GM19397 (cell line): ENCODE measurements at regions not wholly inside any gene's neighbourhood (a gene's known extent, or its start where the extent isn't known, plus 50 kb on each side); places are given as distances from the start of the nearest gene placed in this dataset.
"Not testable (repeated sequence)": the region's sequence is repeated elsewhere in the genome, so short reads cannot be mapped to it uniquely, and the experiment has no call there.

ENCODE experiments used
- ATAC-seq: cut with Tn5 transposase; IDR thresholded peaks from one replicate; pipeline ENCODE4 v1.9.1; 2021; ENCODE audit warnings: mild to moderate bottlenecking, moderate library complexity; ENCODE audit not compliant: unreplicated experiment

DNA sequence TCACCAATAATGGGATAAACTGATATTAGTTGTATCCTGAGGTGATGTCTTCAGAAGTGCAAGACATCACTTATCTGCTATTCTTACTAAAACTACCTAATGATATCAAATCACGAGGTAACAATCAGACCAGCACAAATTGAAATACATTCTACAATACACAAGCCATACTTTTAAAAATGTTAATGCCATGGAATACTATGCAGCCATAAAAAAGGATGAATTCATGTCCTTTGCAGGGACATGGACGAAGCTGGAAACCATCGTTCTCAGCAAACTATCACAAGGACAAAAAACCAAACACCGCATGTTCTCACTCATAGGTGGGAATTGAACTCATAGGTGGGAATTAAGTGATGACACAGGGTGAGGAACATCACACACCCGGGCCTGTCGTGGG is 129.3 kb downstream of the SST start:
- no peak for ATAC-seq

DNA sequence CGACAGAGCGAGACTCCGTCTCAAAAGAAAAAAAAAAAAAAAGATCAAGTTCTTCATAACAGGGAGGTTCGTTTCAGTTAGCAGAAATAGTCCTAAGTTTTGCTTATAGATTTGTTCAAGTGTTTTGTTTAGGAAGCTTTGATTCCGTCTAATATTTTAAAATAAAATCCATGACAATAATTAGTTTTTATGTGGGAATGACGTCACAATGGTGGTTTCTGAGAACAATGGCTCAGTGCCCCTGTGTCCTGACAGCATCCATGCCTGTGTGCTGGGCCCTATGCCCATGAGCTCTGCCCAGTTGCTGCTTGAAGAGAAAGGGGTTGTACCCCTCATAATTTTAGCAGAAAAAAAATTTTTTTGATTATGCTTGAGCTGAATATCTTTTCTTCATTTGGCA is 134.0 kb downstream of the SST start:
- ATAC-seq: no peak

DNA sequence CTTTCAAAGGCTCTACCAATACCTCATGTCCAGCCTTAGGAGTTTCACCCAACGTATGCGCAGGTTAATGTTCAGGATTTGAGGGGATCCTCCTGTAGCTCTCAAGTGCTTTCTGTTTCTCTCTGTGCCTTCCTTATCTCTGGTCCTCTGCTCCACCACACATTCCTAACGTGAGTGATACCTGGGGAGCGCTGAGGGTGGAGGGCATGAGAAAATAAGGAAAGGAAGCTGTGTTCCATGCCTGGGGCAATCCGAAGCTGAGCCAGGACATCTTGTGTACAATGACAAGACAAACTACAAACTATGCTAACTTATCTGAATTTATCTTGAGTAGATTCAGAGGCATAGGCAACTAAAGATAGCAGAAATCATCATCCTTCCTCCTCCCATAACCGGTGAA is 136.4 kb downstream of the SST start:
- no peak for ATAC-seq

DNA sequence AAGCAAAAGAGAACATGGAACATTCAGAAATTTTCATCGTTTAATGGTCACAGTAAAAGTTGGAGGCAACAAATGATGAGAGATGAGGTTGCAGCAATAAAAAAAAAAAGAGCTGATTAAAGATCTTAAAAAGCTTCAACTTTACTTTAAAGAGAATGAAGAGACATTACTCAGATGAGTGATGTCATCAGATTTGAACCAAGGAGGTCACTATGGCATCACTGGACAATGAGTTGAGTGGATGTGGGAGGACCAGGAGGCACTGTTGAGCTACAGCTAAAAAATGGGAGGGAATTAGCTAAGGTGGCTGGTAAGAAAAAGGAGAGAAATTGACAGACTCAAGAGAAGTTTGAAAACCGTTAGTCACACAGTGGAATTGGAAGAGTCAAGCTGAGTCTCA is 138.4 kb downstream of the SST start:
- ATAC-seq: no peak

DNA sequence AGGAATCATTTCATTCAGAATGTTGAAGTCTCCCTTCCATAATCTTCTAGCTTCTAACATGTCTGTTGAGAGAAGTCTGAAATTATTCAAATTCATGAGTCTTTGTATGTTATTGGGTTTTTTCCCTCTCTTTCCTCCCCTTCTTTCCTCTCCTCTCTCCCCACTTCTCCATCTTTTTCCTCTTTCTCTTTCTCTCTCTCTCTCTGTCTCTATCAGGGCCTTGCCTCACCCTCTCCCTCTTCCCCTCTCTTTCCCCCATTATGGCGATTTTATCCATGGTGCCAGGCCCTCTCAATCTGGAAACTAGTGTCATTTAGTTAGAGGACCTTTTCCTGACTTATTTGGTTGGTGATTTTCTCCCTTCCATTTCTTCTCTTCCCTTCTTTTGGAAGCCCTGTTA is 147.3 kb downstream of the SST start:
- ATAC-seq: no peak

DNA sequence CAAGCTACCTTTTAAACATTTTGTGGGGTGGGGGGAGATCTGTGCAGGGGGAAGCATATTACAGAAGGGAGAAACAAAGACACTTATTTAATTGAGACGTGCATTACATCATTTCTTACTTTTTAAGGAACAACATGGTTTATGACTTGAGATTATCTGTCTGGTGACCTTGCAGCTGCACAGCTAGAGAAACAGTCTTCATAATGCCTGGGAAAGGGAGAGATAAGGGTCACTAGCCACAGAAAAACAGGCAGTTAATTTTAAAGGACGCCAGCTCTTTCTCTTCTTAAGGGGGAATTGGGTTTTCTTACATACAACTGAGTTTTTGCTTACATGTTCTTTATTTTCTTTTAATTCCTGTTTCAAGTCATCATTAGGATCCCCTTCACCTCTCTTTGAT is 147.9 kb downstream of the SST start:
- no peak for ATAC-seq

DNA sequence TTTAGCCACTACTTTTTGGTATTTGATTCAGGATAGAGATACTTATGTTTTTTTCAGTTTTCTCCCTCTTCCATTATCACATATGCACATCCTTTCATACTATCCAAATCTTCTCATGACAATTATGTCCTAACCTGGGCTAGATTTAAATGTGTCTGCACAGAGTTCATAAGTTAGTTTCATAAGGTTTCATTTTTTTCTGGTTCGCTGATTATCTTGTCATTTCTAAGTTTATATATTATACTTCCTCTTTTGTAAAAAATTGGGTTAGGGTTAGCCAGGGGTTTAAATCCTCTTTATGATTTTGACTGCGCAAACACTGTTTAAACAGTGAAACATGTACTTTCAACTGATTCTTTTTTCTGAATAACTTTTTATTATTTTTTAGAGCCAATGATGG is 148.6 kb downstream of the SST start:
- no peak for ATAC-seq

DNA sequence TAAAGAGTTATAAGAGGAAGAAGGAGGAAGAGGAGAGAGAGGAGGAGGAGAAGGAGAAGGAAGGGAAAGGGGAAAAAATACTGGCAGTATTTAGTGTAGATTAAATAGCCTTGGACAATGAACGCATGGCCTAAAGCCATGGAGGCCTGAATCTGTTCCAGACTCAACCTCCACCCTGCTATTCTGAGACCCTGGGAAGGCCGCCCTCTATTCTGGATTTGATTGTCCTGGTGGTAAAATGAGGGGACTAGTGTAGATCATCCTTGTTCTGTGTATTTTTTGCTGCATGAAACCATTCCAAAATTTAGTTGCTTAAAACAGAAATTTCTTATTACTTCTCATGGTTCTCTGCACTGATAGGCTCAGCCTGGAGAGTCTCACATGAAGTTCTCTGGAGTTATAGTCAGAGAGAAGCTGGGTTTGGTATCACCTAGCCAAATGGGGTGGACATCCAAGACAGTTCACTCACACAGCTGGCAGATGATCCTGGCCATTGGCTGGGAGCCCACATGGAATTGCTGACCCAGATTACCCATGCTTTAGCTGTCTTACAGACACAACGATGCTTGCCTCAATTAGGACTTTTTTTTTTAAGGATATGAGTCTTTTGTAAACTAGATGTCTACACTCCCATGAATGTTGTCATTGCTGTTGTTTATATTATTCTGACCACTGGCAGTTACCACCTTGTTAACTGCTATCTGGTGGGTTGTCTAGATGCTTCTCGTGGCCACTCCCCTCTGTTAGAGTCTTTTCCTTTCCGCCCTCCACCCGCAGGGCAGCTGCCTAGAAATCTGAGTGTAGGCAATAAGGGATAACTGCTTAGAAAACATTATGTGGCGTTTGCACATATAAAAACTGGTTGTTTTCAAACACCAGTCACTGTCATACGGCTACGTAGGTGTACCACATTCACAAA is 149.9 kb downstream of the SST start:
- ATAC-seq: no peak

DNA sequence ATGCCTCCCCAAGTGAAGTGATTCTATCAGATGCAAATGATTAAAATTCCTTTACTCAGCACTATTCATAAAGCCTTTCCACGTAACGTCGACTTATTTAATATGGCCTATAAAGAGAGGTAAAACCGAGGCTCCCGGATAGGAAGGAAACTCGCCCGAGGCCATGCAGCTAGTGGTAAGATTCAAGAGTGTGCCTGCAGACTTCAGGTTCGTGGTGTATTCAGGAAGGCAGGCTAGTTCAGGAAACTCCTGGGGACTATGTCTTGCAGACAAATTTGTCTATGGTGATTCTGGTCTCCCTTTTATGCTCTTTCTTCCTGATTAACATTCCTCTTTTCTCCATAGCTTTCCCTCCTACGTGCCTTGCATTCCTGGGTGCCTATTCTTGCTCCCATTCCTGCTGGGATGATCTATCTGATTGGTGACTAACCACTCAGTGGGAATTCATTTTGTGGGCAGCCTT is 150.7 kb downstream of the SST start:
- ATAC-seq: no peak

DNA sequence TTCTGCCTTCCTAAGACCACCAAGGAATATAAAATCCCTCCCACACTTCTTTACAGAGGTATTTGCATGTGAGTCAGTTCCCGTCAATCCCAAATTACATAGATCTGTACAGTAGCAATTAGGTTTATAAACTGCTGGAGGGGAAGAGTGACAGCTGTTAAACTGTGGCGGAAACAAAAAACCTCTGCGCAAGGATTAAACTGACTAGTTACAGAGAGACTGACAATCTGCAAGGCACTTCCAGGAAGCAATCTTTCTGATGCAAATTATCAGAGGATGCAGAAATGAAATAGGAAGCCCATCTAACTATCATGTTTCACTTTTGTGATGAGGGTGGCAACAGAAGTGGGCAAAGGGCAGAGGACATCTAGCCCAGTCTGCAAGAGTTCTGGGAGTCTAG is 150.4 kb downstream of the RTP4 start:
- no peak for ATAC-seq

DNA sequence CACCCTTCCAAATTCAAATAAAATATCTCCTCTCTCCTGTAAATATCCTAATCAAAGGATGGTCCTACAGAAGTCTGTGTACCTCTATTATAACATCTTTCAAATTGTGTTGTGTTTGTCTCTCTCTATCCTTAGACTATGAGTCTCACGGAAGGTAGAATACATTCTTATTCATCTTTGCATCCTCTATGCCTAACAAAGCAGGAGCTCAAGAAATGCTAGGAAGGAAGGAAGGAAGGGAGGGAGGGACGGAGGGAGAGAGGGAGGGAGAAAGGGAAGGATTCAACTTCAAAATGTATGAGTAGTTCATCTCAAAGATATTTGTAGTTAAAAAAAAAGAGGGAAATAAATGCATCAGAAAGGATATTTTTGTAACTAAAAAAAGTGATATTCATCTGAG is 150.0 kb downstream of the RTP4 start:
- no peak for ATAC-seq

DNA sequence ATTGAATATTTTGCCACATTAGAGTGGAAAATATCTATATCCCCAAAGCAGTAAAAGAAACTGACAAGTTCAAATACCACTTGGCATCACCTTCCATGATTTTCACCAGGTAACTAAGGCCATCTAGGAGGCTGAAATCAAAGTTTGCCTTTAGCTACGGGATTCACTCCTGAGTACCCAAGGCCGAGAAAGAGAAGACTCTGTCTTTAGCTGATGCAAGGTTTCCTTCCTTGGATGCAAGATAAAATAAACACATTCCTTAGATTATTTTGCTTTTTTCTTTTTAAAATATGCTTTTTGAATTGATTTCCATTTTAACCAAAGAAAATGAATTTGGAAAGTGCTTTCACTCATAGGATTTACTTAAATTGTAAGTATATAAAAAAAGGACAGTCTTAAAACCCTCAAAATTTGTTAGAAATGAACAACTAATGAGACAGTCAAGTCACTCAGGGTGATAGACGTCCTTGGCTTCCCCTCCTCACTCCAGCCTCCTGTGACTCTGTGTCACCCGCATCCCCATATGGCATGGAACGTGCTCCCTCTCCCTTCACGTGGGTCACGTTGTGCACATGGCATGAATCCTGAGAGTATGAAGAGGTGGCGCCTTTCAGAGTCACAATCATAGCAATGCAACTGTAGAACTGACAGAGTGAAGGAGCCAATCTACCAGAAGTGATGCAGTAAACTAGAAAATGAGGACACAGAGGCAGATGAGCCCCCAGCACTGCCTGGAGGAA is 148.4 kb downstream of the RTP4 start:
- no peak for ATAC-seq

DNA sequence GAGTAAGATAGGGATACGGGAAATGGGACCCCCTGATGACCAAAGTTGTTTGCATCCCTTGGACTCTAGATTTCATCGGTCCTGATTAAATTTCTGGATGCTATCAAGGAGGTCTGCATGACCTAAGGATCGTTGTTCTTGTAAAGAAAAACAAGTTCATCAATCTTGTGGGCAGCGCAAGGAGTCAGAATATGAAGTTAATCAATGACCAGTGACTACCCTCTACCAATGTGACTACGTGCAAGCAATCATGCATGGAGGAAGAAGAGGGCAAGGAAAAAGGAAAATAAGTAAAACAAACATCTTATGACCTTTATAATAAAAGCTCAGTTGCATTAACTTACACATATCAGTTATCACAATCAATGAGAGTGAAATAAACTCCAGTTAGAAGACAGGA is 139.7 kb downstream of the RTP4 start:
- no peak for ATAC-seq

DNA sequence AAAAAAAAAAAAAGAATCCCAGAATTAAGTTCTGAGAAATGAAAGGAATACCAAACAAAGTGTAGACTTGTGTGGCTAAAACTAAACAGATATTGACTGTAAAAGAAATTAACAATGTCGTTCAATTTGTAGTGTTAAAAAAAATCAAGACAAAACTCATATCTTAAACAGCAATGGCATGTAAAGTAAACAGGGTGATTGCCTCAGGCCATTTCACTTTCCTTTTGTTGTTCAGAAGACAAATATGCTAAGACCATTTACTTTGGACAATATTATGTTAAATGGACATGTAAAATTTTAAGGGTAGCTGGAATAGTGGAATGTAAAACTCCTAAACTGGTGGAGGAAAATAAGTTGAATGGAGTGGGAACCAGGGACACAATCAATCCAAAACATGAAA is 139.1 kb downstream of the RTP4 start:
- no peak for ATAC-seq

DNA sequence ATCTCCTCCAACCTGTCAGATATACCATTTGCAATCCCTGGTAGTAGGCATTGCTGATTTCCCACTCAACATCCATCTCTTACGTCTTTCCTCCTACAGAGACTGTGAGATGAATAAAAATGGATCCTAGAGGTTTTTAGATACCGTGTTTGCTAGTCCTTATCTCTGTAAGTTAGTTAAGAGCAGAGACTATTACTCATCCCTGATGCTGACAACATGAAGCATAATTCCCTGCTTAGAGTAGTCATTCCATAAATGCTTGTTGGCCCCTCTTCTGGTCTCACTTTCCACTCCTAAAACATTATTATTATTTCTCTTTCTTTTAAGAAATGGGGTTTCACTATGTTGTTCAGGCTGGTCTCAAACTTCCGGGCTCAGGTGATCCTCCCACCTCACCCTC is 136.2 kb downstream of the RTP4 start:
- ATAC-seq: no peak

DNA sequence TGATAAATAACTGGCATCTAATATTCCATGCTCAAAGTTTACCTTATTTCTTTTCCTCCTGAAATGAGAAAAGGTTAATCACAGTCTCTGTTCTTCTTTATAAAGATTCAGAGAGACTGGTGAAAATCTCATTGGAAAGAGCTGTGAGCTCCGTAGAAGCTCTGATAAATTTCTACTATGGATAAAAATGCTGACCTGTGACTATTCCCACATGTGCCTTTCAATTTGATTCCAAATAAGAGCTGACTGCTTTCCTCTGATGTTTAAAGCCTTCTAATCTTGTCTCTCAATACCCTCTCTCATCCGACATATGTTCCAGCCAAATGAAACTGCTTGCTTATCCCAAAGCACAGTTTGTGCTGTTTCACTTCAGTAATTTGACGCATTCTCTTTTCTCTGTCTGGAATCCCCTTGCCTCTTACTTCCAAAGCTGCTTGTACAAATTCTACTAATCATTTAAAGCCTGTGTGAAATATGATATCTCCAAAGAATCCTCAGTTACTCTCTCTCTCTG is 130.1 kb downstream of the RTP4 start:
- no peak for ATAC-seq

DNA sequence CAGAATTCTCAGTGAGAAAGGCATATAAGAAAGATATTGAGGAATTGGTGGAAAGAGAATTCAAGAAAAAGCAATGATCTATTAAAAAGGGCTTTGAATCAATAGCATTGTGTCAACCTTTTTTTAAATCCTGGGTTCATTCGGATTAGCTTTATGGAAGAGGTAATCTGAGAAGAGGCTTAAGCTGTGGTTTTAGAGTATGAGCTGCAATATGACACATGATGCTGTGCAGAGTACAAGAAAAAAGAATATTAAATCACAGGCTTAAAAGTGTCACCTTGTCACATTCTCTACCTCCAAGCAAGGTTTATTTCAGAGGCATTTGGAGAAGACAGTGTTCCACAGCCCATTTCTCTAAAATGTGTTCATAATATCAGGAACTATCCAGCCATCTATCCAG is 128.9 kb downstream of the RTP4 start:
- ATAC-seq: no peak

DNA sequence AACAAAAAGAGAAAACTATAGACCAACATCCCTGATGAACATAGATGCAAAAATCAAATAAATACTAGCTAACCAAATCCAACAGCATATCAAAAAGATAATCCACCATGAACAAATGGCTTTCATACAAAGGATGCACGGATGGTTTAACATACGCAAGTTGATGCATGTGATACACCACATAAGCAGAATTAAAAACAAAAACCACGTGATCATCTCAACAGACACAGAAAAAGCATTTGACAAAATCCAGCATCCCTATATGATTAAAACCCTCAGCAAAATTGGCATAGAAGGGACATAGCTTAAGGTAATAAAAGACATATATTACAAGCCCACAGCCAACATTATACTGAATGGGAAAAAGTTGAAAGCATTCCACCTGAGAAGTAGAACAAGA is 125.9 kb downstream of the RTP4 start:
- not testable (repeated sequence) for ATAC-seq

DNA sequence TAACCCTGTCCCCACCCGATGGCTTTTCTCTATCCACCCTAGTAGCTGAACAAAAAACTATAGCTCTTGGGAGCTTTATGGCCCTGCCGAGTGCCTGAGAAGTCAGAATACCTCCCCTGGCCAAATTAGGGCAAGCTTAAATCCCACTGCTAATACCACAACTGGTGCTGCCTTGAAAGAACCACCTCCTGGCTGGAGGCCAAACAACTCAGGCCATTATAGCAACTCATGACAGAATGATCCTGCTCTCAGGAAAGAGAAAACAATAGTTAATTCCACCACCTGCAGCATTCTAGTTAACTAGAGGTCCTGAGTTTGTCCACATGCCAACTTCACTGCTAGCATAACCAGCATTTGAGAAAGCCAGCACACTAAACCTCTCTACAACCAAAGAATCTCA is 123.2 kb downstream of the RTP4 start:
- no peak for ATAC-seq

DNA sequence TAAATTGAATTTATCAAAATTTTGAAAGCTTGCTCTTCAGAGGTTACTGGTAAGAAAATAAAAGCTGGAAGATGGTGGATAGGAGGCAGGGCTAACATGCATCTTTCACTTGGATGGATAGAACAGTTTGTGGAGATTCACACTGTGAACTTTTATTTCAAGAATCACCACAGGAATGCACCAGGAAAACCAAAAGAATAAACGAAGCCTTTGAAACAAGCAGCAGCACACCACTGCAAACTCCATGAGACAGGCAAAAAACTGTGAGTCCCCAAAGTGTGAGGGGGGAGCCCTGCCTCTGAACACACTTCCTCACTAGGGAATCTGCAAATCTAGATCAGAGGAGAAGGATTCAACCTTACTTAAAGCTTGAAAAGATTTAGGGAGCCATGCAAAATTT is 122.2 kb downstream of the RTP4 start:
- no peak for ATAC-seq

DNA sequence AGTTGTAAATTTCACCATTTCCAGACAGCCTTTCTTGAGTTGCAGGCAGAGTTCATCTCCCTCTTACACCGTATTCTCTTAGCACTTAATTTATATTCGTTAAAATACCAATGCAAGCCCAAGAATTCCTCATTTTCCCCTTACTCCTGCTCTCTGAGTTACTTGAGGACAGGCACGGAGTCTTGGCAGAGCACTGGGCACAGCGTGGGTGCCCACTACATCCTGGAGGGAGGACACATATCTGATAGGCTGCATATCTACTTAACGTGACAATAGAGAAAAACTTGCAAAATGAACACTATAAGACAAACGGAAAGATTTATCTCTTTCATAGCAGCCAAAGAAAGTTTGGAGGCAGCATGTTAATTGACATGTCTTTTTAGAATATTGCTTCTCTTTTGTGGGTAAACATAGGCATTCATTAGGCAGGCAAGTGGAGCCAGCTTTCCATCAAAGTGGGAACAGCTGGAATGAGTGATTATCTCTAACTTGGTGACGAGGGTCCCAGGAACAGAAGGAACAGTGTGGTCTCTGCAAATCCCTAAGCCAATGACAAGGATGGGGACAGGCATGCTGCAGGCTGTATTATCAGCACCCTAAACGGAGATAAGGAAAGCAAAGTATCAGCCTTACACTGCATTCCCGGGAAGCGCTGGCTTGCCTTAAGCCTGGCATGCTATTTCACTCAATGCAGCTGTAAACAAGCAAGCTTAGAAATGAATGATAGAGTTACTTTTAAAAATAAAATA is 116.5 kb downstream of the RTP4 start:
- ATAC-seq: no peak
